ENCODE measurements at regions not wholly inside any gene's neighbourhood (a gene's known extent, or its start where the extent isn't known, plus 50 kb on each side); places are given as distances from the start of the nearest gene placed in this dataset.

DNA sequence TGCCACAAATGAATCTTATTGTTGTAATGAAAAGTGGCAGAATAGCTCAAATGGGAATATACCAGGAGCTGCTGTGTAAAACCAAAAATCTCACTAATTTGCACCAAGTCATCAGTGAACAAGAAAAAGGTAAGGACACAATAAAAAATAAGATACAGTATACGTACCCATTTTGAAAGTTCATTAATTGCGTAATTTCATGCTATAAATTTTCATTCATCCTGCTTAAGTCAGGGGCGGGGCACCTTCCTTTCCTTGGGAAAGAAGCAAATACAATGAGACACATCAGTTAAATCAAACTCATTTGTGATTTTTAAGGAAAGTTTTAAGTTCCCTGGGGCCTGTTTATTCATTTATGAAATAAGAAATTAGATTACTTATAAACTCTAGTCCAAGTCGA lies 65.4 kb downstream of the HSPA13 start:
- no peak for DNase-seq
- no peak overlapping the region for H3K4me2 ChIP-seq
- ChIA-PET CTCF (no interaction called here), POLR2A (ENCODE audit: unreplicated experiment) (no interaction called here)
- no peaks in the 10 kb centered on the region for H3K79me2 ChIP-seq (ENCODE audit: low read depth)
- intact Hi-C loops (cut with micrococcal nuclease; ENCODE audit: unreplicated experiment): no loop called here
- no peaks in the 10 kb centered on the region for H3K36me3 ChIP-seq (ENCODE audit: low read depth)
- H4K20me1 ChIP-seq (ENCODE audit: insufficient read depth): no peaks in the 10 kb centered on the region
- no peak overlapping the region for H2AFZ ChIP-seq
- no TSS peak for BruUV-seq (replicated peaks)
- H3K4me1 ChIP-seq (replicated peaks; ENCODE audit: insufficient read depth): no peaks in the 10 kb centered on the region
- H3K4me3 ChIP-seq: no peak overlapping the region
- no peak for TF ChIP-seq EZH2 (IDR thresholded peaks at IDR 0.05; ENCODE audit: low read depth)
- TF ChIP-seq, protein P1, sequence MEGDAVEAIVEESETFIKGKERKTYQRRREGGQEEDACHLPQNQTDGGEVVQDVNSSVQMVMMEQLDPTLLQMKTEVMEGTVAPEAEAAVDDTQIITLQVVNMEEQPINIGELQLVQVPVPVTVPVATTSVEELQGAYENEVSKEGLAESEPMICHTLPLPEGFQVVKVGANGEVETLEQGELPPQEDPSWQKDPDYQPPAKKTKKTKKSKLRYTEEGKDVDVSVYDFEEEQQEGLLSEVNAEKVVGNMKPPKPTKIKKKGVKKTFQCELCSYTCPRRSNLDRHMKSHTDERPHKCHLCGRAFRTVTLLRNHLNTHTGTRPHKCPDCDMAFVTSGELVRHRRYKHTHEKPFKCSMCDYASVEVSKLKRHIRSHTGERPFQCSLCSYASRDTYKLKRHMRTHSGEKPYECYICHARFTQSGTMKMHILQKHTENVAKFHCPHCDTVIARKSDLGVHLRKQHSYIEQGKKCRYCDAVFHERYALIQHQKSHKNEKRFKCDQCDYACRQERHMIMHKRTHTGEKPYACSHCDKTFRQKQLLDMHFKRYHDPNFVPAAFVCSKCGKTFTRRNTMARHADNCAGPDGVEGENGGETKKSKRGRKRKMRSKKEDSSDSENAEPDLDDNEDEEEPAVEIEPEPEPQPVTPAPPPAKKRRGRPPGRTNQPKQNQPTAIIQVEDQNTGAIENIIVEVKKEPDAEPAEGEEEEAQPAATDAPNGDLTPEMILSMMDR (conservative IDR thresholded peaks at IDR 0.05): no peak
- H3K9me3 ChIP-seq (ENCODE audit: insufficient read depth, low read depth): no peaks in the 10 kb centered on the region
- no peaks in the 10 kb centered on the region for H3K9me2 ChIP-seq (ENCODE audit: insufficient read depth)
- no peaks in the 10 kb centered on the region for H3K27me3 ChIP-seq (ENCODE audit: insufficient read depth, low read depth)
- no peaks in the 10 kb centered on the region for H3F3A ChIP-seq (ENCODE audit: insufficient read depth, low read depth)
- no peak overlapping the region for H3K27ac ChIP-seq

DNA sequence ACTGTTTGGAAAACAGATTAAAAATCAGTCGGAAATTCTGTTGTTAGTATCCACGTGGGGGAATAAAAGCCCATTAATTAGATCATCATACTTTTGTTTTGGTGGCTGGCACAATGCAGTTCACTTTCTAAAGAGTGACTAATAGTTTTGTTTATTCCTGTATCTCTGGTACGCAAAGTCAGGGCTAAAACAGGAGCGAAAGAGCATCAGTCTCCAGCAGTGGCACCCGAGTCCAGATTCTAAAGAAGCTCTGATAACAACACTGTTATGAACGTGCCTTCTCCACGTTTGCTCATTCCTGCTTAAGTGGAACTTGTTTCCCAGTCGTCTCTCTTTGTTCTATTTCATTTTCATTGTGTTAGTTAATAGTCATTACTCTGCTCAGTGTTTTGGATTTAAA lies 69.6 kb downstream of the HSPA13 start:
- no peak for DNase-seq
- H4K20me1 ChIP-seq (ENCODE audit: insufficient read depth): no peaks in the 10 kb centered on the region
- POLR2A ChIA-PET (ENCODE audit: unreplicated experiment): no interaction called here
- no peak overlapping the region for H3K4me3 ChIP-seq
- no peak overlapping the region for H2AFZ ChIP-seq
- H3K27ac ChIP-seq: no peak overlapping the region
- H3K4me1 ChIP-seq (replicated peaks; ENCODE audit: insufficient read depth): no peaks in the 10 kb centered on the region
- no peaks in the 10 kb centered on the region for H3K79me2 ChIP-seq (ENCODE audit: low read depth)
- no TSS peak for BruUV-seq (replicated peaks)
- intact Hi-C loops (cut with micrococcal nuclease; ENCODE audit: unreplicated experiment): no loop called here
- no peaks in the 10 kb centered on the region for H3K36me3 ChIP-seq (ENCODE audit: low read depth)
- H3K27me3 ChIP-seq (ENCODE audit: insufficient read depth, low read depth): no peaks in the 10 kb centered on the region
- no peak overlapping the region for H3K4me2 ChIP-seq
- H3F3A ChIP-seq (ENCODE audit: insufficient read depth, low read depth): no peaks in the 10 kb centered on the region
- H3K9me2 ChIP-seq (ENCODE audit: insufficient read depth): no peaks in the 10 kb centered on the region
- TF ChIP-seq, protein P1 (conservative IDR thresholded peaks at IDR 0.05): no peak
- TF ChIP-seq EZH2 (IDR thresholded peaks at IDR 0.05; ENCODE audit: low read depth): no peak
- CTCF ChIA-PET: no interaction called here
- H3K9me3 ChIP-seq (ENCODE audit: insufficient read depth, low read depth): no peaks in the 10 kb centered on the region

GRCh38 chr21:14312871-14313270 lies 70.1 kb downstream of the HSPA13 start:
- Histone ChIP-seq H3K36me3 (ENCODE audit: low read depth) (no peaks in the 10 kb centered on the region), H3K27ac (no peak overlapping the region), H3K4me1 (replicated peaks; ENCODE audit: insufficient read depth) (no peaks in the 10 kb centered on the region), H3K9me3 (ENCODE audit: insufficient read depth, low read depth) (no peaks in the 10 kb centered on the region), H3K79me2 (ENCODE audit: low read depth) (no peaks in the 10 kb centered on the region), H3F3A (ENCODE audit: insufficient read depth, low read depth) (no peaks in the 10 kb centered on the region), H3K4me3 (no peak overlapping the region), H4K20me1 (ENCODE audit: insufficient read depth) (no peaks in the 10 kb centered on the region), H3K4me2 (no peak overlapping the region), H3K9me2 (ENCODE audit: insufficient read depth) (no peaks in the 10 kb centered on the region), H3K27me3 (ENCODE audit: insufficient read depth, low read depth) (no peaks in the 10 kb centered on the region), H2AFZ (no peak overlapping the region)
- intact Hi-C loops (cut with micrococcal nuclease; ENCODE audit: unreplicated experiment): no loop called here
- TF ChIP-seq EZH2 (IDR thresholded peaks at IDR 0.05; ENCODE audit: low read depth): no peak
- TF ChIP-seq, protein P1 (conservative IDR thresholded peaks at IDR 0.05): no peak
- CTCF ChIA-PET: no interaction called here
- no TSS peak for BruUV-seq (replicated peaks)
- no peak for DNase-seq
- POLR2A ChIA-PET (ENCODE audit: unreplicated experiment): no interaction called here
